Keratinocyte (primary cell): ENCODE measurements at regions not wholly inside any gene's neighbourhood (a gene's known extent, or its start where the extent isn't known, plus 50 kb on each side); places are given as distances from the start of the nearest gene placed in this dataset.

Experiments
- DNase-seq: peaks from one replicate; pipeline ENCODE4 v3.0.0-alpha.2; 2011; ENCODE audit warnings: low read depth, missing footprints, low spot score
- FAIRE-seq: peaks from 2 replicates; lab custom pipeline; 2011; peaks lifted over from hg19 to GRCh38; lab: Jason Lieb, UNC
- H2AFZ ChIP-seq: 2 replicates; pipeline ENCODE4 v1.6.0; 2012; ENCODE audit warnings: low read length, control low read depth, inconsistent platforms; ENCODE audit not compliant: control insufficient read depth
- H3K27ac ChIP-seq: 2 replicates; pipeline ENCODE4 v1.5.1; 2011; ENCODE audit warnings: low read length; ENCODE audit not compliant: control insufficient read depth, insufficient read depth
- H3K27me3 ChIP-seq: 3 replicates; pipeline ENCODE4 v1.6.0; 2011; ENCODE audit warnings: low read length; ENCODE audit not compliant: control insufficient read depth, insufficient read depth; ENCODE audit errors: extremely low read depth
- H3K36me3 ChIP-seq, 2 experiments: 2 replicates in 1 of 2; 3 replicates in 1 of 2; pipeline ENCODE4 v1.5.1; 2011; ENCODE audit warnings: low read length in 2 of 2, mild to moderate bottlenecking in 1 of 2; ENCODE audit not compliant: control insufficient read depth in 2 of 2, insufficient read depth in 2 of 2; ENCODE audit errors: extremely low read depth in 1 of 2
- H3K4me1 ChIP-seq: 3 replicates; pipeline ENCODE4 v1.5.1; 2011; ENCODE audit warnings: low read length; ENCODE audit not compliant: control insufficient read depth, insufficient read depth; ENCODE audit errors: extremely low read depth
- H3K4me2 ChIP-seq: 3 replicates; pipeline ENCODE4 v1.6.0; 2011; ENCODE audit warnings: low read depth, low read length; ENCODE audit not compliant: control insufficient read depth, insufficient read depth; ENCODE audit errors: extremely low read depth
- H3K4me3 ChIP-seq, 3 experiments: fragments of 200-600 bp in 1 of 3; sonication (generic) in 1 of 3; 2 replicates in 2 of 3; 3 replicates in 1 of 3; pipeline ENCODE4 v1.5.1; 2011 to 2016; ENCODE audit warnings: low read length in 3 of 3, mild to moderate bottlenecking in 3 of 3, control low read depth in 2 of 3, inconsistent platforms in 1 of 3, low read depth in 1 of 3, mixed read lengths in 1 of 3, mixed run types in 1 of 3, moderate library complexity in 1 of 3; ENCODE audit not compliant: control insufficient read depth in 2 of 3, insufficient read depth in 2 of 3; ENCODE audit errors: extremely low read depth in 1 of 3
- H3K79me2 ChIP-seq: 2 replicates; pipeline ENCODE4 v1.6.0; 2012; ENCODE audit warnings: low read length; ENCODE audit not compliant: control insufficient read depth, insufficient read depth
- H3K9ac ChIP-seq: 3 replicates; pipeline ENCODE4 v1.6.0; 2011; ENCODE audit warnings: low read length; ENCODE audit not compliant: control insufficient read depth, insufficient read depth; ENCODE audit errors: extremely low read depth
- H3K9me1 ChIP-seq: 3 replicates; pipeline ENCODE4 v1.6.0; 2011; ENCODE audit warnings: low read length; ENCODE audit not compliant: control insufficient read depth, insufficient read depth; ENCODE audit errors: extremely low read depth
- H3K9me3 ChIP-seq: 2 replicates; pipeline ENCODE4 v1.5.1; 2012; ENCODE audit warnings: low read depth, low read length; ENCODE audit not compliant: control insufficient read depth
- H4K20me1 ChIP-seq: 3 replicates; pipeline ENCODE4 v1.6.0; 2011; ENCODE audit warnings: low read length; ENCODE audit not compliant: control insufficient read depth, insufficient read depth; ENCODE audit errors: extremely low read depth
- EZH2 ChIP-seq: IDR thresholded peaks from one replicate; pipeline ENCODE4 v1.6.1; 2012; ENCODE audit warnings: inconsistent platforms, mild to moderate bottlenecking, low read length, moderate library complexity
- dilution Hi-C: fragments of 300-500 bp; cut with MboI; formaldehyde crosslinking; loops from one replicate; pipeline ENCODE4 v1.7.0; 2020; ENCODE audit warnings: low sequenced_read_pairs; ENCODE audit not compliant: extremely low pct_ligation_motif_present
- TF ChIP-seq, protein P1 (sequence below), 3 experiments: IDR thresholded peaks in 1 of 3; conservative IDR thresholded peaks in 1 of 3; optimal IDR thresholded peaks in 1 of 3; 2 replicates in 2 of 3; 3 replicates in 1 of 3; pipeline versions ENCODE3 to v1.5.1; 2011; ENCODE audit warnings: low read length in 3 of 3, mild to moderate bottlenecking in 3 of 3, moderate library complexity in 2 of 3, control low read depth in 1 of 3, inconsistent platforms in 1 of 3; ENCODE audit not compliant: insufficient read depth in 2 of 3; ENCODE audit errors: extremely low read depth in 1 of 3

DNA sequence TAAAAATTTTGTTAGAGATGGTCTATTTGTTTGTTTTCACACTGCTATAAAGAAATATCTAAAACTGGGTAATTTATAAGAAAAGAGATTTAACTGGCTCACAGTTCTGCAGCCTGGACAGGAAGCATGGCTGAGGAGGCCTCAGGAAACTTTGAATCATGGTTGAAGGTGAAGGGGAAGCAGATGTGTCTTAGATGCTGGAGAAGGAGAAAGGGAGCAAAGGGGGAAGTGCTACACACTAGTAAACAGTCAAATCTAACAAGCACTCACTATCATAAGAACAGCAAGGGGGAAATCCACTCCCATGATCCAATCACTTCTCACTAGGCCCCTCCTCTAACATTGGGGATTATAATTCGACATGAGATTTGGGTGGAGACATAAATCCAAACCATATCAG is 76.8 kb upstream of the COL24A1 start:
- FAIRE-seq: no peak
- H3K79me2 ChIP-seq: no peaks in the 10 kb centered on the region
- H3K4me3 ChIP-seq: no peak overlapping the region
- H3K9ac ChIP-seq: no peak overlapping the region
- H3K27ac ChIP-seq: no peak overlapping the region
- H3K4me1 ChIP-seq: no peaks in the 10 kb centered on the region
- no peaks in the 10 kb centered on the region for H3K36me3 ChIP-seq
- DNase-seq: no peak
- no peak overlapping the region for H2AFZ ChIP-seq
- no peaks in the 10 kb centered on the region for H4K20me1 ChIP-seq
- H3K27me3 ChIP-seq: no peaks in the 10 kb centered on the region
- dilution Hi-C loops: no loop called here
- TF ChIP-seq, protein P1, sequence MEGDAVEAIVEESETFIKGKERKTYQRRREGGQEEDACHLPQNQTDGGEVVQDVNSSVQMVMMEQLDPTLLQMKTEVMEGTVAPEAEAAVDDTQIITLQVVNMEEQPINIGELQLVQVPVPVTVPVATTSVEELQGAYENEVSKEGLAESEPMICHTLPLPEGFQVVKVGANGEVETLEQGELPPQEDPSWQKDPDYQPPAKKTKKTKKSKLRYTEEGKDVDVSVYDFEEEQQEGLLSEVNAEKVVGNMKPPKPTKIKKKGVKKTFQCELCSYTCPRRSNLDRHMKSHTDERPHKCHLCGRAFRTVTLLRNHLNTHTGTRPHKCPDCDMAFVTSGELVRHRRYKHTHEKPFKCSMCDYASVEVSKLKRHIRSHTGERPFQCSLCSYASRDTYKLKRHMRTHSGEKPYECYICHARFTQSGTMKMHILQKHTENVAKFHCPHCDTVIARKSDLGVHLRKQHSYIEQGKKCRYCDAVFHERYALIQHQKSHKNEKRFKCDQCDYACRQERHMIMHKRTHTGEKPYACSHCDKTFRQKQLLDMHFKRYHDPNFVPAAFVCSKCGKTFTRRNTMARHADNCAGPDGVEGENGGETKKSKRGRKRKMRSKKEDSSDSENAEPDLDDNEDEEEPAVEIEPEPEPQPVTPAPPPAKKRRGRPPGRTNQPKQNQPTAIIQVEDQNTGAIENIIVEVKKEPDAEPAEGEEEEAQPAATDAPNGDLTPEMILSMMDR (optimal IDR thresholded peaks at IDR 0.05 in 1 of 3, IDR thresholded peaks at IDR 0.05 in 1 of 3, conservative IDR thresholded peaks at IDR 0.05 in 1 of 3; ENCODE audit: extremely low read depth in 1 of 3, insufficient read depth in 2 of 3, low read length in 3 of 3): no peak
- TF ChIP-seq EZH2: no peak
- no peaks in the 10 kb centered on the region for H3K9me3 ChIP-seq
- H3K4me2 ChIP-seq: no peak overlapping the region
- H3K9me1 ChIP-seq: no peaks in the 10 kb centered on the region

DNA sequence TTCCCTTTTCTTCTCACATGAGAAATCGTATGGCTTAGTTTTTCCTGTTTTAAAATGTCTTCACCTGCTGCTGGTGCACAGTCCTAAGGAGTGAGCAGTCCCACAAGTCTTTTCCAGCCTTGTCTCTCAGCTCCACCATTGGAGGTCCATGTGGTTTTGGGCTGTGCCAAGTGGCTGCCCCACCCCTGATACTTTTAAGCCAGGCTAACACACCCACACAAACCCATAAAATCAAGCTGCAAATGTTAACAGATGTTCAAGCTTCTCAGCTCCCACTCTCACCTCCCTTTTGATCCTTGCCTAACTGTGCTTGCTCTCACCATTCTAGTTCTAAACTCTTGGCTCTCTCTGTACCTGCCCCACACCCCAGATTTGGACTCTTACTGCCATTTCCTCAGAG is 74.5 kb upstream of the COL24A1 start:
- Histone ChIP-seq H3K79me2 (no peaks in the 10 kb centered on the region), H3K9ac (no peak overlapping the region), H3K9me1 (no peaks in the 10 kb centered on the region), H3K27ac (no peak overlapping the region), H3K4me2 (no peak overlapping the region), H3K9me3 (no peaks in the 10 kb centered on the region), H3K4me3 (no peak overlapping the region), H3K27me3 (no peaks in the 10 kb centered on the region), H4K20me1 (no peaks in the 10 kb centered on the region), H3K36me3 (no peaks in the 10 kb centered on the region), H3K4me1 (no peaks in the 10 kb centered on the region), H2AFZ (no peak overlapping the region)
- dilution Hi-C loops: no loop called here
- no peak for FAIRE-seq
- DNase-seq: no peak
- TF ChIP-seq, protein P1 (optimal IDR thresholded peaks at IDR 0.05 in 1 of 3, IDR thresholded peaks at IDR 0.05 in 1 of 3, conservative IDR thresholded peaks at IDR 0.05 in 1 of 3; ENCODE audit: extremely low read depth in 1 of 3, insufficient read depth in 2 of 3, low read length in 3 of 3): no peak
- no peak for TF ChIP-seq EZH2
